GM12873 (cell line): ENCODE measurements at regions not wholly inside any gene's neighbourhood (a gene's known extent, or its start where the extent isn't known, plus 50 kb on each side); places are given as distances from the start of the nearest gene placed in this dataset.

Source experiments
- CTCF ChIP-seq: IDR thresholded peaks from 2 replicates; pipeline ENCODE4 v1.5.1; 2012; ENCODE audit warnings: low read depth, mild to moderate bottlenecking, moderate library complexity, low read length, control low read depth; ENCODE audit not compliant: insufficient read depth; ENCODE audit errors: missing control alignments

GRCh38 chr15:93158097-93158900 lies 69.3 kb upstream of the RGMA start:
- TF ChIP-seq CTCF: no peak

- no peak for TF ChIP-seq CTCF
Measured at GRCh38 chr15:93154666-93155065, 65.7 kb upstream of the RGMA start.

- no peak for TF ChIP-seq CTCF
Measured at GRCh38 chr15:93152951-93153350, 63.9 kb upstream of the RGMA start.

- TF ChIP-seq CTCF: no peak
Measured at GRCh38 chr15:93152360-93152759, 63.3 kb upstream of the RGMA start.

GRCh38 chr15:93150910-93151881 lies 62.2 kb upstream of the RGMA start:
- TF ChIP-seq CTCF: no peak

GRCh38 chr15:93146601-93147000 lies 57.6 kb upstream of the RGMA start:
- TF ChIP-seq CTCF: no peak

- TF ChIP-seq CTCF: no peak
Measured at GRCh38 chr15:93146196-93146595, 57.2 kb upstream of the RGMA start.
